GM12874 (cell line): ENCODE measurements at regions not wholly inside any gene's neighbourhood (a gene's known extent, or its start where the extent isn't known, plus 50 kb on each side); places are given as distances from the start of the nearest gene placed in this dataset.

Experiments
- TF ChIP-seq, protein P1 (sequence below): IDR thresholded peaks from 2 replicates; pipeline ENCODE4 v1.5.1; 2011; ENCODE audit warnings: low read depth, mild to moderate bottlenecking, control low read depth, low read length, moderate library complexity; ENCODE audit not compliant: insufficient read depth

DNA sequence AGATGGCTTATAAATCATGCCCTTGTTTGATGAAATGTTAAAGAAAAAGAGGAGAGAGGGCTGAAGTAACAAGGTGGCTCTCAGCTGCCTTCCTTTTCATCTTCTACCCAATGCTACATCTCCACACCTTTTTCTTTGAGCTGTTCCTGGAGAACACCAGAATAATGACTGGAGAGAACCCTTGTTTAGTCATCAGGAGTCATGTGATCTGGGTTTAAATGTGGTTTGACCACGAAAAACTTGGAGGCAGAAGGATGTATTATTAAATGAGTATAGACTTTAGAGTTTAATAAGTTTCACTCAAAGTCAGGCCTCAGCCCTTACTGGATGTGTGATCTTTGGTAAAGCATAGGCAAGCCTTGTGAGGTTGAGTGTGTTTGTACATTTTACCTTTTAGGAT is 230.3 kb upstream of the TBL1XR1 start:
- TF ChIP-seq, protein P1, sequence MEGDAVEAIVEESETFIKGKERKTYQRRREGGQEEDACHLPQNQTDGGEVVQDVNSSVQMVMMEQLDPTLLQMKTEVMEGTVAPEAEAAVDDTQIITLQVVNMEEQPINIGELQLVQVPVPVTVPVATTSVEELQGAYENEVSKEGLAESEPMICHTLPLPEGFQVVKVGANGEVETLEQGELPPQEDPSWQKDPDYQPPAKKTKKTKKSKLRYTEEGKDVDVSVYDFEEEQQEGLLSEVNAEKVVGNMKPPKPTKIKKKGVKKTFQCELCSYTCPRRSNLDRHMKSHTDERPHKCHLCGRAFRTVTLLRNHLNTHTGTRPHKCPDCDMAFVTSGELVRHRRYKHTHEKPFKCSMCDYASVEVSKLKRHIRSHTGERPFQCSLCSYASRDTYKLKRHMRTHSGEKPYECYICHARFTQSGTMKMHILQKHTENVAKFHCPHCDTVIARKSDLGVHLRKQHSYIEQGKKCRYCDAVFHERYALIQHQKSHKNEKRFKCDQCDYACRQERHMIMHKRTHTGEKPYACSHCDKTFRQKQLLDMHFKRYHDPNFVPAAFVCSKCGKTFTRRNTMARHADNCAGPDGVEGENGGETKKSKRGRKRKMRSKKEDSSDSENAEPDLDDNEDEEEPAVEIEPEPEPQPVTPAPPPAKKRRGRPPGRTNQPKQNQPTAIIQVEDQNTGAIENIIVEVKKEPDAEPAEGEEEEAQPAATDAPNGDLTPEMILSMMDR = no peak

DNA sequence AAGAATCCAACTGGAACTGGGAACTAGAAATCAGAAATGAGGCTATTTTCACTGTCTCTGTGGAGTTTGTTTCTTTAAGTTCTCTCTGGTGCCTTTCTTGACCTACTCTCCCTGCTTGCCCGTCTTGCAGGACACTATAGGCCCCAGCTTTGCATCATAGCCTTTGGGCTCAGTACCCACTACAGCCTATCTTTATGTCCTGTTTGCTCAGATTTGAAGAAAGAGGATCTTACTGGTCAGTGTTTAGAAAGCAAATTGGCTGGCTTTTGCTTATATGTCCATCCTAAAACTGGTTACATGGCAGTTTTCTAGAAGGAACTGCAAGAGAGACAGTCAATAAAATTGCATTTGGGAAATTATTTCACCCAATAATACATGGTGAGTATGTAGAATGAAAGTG is 231.8 kb upstream of the TBL1XR1 start:
- TF ChIP-seq, protein P1 = no peak

DNA sequence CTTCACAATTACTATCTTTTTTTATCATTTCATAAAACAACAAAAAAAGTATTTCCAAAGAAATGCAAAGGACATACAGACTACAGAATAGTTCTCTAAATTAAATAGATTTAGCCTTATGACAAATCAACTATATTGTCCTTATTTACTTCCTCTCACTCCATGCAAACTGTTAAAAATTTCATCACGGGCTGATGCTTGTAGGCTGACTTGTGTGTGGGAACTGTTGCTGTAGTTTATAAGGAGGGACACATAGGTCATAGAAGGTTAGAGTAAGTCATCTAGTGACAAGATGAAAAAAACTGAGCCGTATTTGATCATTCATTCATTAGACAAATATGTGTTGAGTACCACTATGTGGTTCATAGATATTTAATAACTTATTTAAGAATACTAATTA is 232.5 kb upstream of the TBL1XR1 start:
- TF ChIP-seq, protein P1 = no peak

DNA sequence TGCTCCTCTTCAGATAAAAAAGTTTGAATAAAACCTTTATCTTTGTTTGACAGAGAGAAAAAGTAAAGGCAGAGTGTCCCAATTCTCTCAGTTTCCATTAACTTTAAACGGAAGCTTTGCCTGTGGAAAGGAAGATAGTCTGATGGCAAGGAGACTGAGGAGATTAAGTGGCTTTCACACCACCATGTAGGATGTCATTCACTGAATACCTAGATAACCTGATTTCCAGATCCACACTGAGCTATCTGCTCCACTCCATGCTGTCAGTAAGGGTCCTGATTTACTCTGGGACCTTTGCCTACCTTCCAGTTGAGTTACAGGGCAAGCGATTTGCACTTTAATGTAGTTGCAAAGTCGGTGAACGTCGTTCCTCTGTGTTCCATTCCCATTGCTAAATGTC is 233.4 kb upstream of the TBL1XR1 start:
- TF ChIP-seq, protein P1 = no peak

DNA sequence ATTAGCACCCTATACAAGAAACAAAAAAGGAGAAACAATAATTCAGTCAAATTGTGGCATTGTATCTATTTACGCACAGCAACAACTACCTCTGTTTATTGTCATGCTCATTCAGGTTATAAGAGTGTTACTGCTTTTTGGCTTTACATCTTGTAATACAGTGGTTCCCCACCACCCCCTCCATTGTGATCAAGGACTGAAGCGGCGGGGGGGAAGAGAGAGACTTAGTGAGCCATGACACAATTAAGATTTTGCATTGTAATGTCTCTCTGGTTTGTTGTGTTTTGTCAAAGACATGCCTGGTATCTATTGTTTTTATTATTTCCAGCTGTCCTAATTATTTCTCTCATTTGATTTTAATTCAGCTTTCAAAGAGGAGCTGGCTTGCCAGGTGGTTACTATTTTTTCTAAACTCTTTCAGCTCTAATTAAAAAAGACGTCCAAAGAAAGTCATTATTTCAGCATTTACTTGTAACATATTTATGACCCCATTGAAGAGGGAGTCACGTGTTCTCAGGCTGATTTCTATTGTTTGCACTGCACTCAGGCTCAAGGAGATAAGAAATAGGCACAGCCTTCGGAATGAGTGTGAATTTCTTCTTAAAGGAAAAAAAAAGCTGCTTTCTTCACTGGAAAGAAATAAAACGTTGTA is 234.4 kb upstream of the TBL1XR1 start:
- TF ChIP-seq, protein P1 = no peak

DNA sequence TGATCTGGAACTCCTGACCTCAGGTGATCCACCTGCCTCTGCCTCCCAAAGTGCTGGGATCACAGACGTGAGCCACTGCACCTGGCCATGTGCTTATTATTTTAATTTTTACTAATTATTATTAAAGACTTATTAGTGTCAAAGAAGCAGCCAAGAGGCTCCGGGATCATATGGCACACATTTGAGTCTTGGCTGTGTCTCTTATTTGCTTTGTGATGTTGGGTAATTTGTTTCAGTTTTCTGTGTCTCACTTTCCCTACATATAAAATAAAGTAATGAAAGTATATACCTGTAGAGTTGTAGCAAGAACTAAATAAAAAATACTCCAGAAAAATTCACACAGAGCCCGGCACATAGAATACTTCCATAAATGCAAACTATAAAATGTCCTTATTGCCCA is 238.0 kb upstream of the TBL1XR1 start:
- TF ChIP-seq, protein P1 = no peak

DNA sequence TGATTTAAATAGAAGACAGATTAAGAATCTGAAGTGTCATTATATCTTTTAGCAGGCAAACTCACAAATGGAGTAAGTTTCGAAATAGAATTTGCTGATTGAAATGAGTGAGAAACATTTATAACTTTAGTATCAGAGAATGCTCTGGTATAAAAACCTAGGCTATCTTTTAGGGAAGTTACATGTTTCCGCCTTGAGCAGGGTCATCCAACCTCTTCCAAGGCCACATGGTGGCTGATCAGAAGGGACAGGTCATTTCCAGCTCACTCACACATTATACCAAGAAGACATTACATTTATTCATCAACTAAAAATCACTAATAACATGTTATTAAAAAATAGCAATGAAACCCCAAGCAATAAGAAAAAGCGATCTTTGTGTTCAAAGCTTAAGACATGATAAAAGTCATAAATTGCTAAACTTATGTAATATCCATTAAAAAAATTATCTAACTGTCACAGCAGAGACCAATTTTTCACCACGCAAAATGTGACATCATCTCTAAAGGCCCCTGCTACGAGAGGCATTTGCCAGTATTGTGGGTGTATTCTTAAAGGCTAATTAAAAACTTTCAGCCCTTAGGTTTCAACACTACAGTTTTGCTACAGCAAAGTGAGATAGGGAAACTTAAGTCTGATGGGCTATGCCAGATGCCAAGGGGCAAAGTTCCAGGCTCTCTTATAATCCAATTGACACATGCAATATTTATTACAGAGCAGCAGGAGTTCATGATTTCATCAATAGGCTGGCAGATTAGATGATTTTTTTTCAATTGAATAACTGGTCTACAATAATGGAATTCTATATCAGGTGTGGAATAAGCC is 240.4 kb upstream of the TBL1XR1 start:
- TF ChIP-seq, protein P1 = no peak
